GM13976 (cell line): ENCODE measurements at regions not wholly inside any gene's neighbourhood (a gene's known extent, or its start where the extent isn't known, plus 50 kb on each side); places are given as distances from the start of the nearest gene placed in this dataset.

ENCODE experiments used
- DNase-seq: peaks from one replicate; pipeline ENCODE4 v3.0.0; 2012; ENCODE audit warnings: low spot score
- CTCF ChIP-seq: IDR thresholded peaks from 2 replicates; pipeline ENCODE4 v1.5.1; 2012; ENCODE audit warnings: borderline replicate concordance, mild to moderate bottlenecking; ENCODE audit not compliant: insufficient read depth; ENCODE audit errors: extremely low read depth, missing control alignments, control extremely low read depth
- in situ Hi-C: fragments of 300-500 bp; cut with MboI; formaldehyde crosslinking; loops from one replicate; pipeline ENCODE4 v1.12.0; 2022; ENCODE audit warnings: low sequenced_read_pairs, mixed read lengths, inconsistent platforms; ENCODE audit not compliant: unreplicated experiment

- TF ChIP-seq CTCF, result no peak
- no peak for DNase-seq
- in situ Hi-C loops, result no loop called here
Measured at GRCh38 chr6:138036111-138036510, 71.1 kb downstream of the PERP start.

- in situ Hi-C loops, result no loop called here
- no peak for DNase-seq
- no peak for TF ChIP-seq CTCF
Measured at GRCh38 chr6:138037009-138037504, 70.2 kb downstream of the PERP start.

GRCh38 chr6:138038142-138038870, 68.9 kb downstream of the PERP start:
- DNase-seq, result no peak
- no peak for TF ChIP-seq CTCF
- in situ Hi-C loops, result no loop called here
